Renal cortex interstitium (tissue), 11 donors: ENCODE measurements at regions not wholly inside any gene's neighbourhood (a gene's known extent, or its start where the extent isn't known, plus 50 kb on each side); places are given as distances from the start of the nearest gene placed in this dataset.
"Not testable (repeated sequence)": the region's sequence is repeated elsewhere in the genome, so short reads cannot be mapped to it uniquely, and the experiment has no call there.

Experiments used
- DNase-seq, 11 donors: peaks; one replicate each; pipeline ENCODE4 v3.0.0-alpha.2; 2013; ENCODE audit warnings: low read depth in 9 of 11, low spot score in 4 of 11; ENCODE audit errors: extremely low read depth in 1 of 11

DNA sequence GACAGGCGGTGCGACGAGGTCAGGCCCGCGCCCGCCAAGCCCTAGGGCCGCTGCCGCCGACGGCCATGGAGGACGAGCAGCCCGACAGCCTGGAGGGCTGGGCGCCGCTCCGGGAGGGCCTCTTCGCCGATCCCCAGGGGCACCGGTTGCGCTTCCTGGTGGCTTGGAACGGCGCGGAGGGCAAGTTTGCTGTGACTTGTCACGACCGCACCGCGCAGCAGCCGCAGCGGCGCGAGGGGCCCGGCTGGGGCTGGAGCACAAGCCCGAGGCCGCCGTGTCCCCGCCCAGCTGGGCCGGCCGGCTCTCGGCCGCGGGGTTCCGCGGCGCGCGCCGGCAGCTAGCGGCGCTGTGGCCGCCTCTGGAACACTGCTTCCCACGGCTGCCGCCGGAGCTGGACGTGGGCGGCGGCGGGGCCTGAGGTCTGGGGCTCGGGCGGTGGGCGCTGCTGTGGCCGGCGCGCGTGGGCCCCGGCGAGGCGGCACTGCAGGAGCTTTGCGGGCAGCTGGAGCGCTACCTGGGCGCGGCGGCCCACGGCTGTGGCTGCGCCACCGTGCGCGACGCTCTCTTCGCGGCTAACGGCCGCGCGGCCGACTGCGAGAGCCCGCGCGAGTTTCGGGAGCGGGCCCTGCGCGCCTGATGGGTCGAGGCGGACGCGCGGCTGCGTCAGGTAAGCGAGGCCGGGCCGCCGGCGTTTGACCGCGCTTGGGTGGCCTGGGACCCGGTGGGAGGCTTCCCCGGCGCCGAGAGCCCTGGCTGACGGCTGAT, 122.0 kb upstream of the NIPA1 start:
- DNase-seq = peak in 4 of 11 donors; percentile 8 to 28 (median 22)

- DNase-seq = peak in 2 of 11 donors; percentile 7
These were observed 121.3 kb upstream of the NIPA1 start for GRCh38 chr15:22665059-22665702.

- DNase-seq = not testable (repeated sequence)
These were observed 120.7 kb upstream of the NIPA1 start for GRCh38 chr15:22665711-22666110.

DNA sequence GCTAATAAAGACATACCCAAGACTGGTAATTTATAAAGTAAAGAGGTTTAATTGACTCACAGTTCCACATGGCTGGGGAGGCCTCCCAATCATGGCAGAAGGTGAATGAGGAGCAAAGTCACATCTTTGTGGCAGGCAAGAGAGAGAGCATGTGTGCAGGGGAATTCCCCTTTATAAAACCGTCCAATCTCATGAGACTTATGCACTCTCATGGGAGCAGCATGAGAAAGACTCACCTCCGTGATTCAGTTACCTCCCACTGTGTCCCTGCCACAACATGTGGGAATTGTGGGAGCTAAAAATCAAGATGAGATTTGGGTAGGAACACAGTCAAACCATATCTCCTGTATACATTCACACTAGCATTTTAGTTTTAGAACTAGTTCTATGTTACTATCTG, 101.7 kb upstream of the NIPA1 start:
- DNase-seq = not testable (repeated sequence)

GRCh38 chr15:22699881-22700280, 86.6 kb upstream of the NIPA1 start:
- not testable (repeated sequence) for DNase-seq

GRCh38 chr15:22710831-22711341, 75.6 kb upstream of the NIPA1 start:
- not testable (repeated sequence) for DNase-seq

- DNase-seq = not testable (repeated sequence)
These were observed 72.5 kb upstream of the NIPA1 start for GRCh38 chr15:22713933-22714332.

- DNase-seq = not testable (repeated sequence)
These were observed 71.9 kb upstream of the NIPA1 start for GRCh38 chr15:22714358-22715132.

DNA sequence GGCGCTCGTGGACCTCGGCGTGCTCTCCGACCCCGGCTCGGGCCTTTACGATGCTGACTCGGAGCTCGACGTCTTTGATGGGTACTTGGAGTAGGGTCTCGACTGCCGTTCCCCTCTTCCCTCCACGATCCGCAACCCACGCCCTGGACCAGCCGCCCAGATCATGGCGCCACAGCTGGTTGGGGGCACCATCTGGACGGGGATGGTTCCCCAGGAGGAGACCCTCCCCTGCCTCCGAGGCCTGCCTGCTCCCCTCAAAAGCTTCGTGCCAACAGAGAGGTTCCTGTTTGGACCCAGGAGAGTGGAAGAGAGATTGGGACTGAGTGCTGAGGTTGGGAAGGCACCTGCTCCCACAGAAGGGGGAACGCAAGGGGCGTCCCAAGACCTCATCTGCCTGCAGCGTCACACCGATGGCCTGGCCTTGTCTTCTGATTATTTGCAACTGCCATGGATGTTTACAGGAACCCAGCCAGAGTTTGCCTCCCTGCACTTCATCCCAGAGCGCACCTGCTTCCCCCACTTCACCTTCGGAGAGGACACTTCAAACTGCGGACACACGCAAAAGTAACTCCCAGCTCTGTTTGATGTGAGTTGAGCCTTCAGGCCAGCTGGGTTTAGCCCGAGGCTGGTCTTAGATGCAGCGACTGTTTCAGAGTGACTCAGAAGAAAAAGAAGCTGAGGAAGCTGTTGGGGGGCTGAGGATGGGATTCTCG, 71.2 kb upstream of the NIPA1 start:
- not testable (repeated sequence) for DNase-seq

- DNase-seq = not testable (repeated sequence)
These were observed 66.5 kb upstream of the NIPA1 start for GRCh38 chr15:22719980-22720379.

DNA sequence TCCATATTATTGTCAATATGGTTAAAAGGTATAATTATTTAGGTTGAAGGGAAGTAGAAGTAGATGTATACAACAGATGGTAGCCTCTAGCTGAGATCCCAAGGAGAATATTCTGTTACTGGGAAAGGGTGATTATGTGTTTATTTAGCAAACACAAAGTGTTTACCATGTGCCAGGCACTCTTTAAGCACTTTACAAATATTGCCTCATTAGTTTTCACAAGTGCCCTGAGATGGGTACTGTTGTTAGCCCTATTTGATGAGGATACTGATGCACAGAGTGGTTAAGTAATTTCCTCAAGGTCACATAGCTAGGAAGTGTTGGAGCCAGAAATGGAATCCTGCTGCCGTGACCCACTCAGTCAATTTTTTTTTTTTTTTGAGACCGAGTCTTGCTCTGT, 60.3 kb upstream of the NIPA1 start:
- not testable (repeated sequence) for DNase-seq

GRCh38 chr15:22735067-22735466, 51.4 kb upstream of the NIPA1 start:
- DNase-seq = not testable (repeated sequence)

DNA sequence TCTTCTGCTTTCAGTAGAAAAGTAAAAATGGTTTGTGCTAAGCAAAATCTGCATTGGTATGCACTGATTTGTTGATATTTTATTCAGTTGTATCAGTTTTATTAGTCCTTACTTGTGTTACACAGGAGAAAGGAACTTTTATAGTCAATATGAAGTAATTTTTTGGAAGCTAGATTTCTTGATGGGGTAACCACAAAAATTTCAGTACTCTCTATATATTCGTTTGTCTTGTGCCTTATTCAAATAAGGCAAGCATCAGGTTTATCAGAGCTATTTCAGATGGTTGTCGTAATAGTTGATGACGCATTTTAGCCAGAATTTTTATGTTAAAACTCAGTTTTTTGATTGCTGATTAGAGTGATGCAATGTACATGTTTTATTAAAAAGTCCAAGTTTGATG, 50.7 kb upstream of the NIPA1 start:
- no peak for DNase-seq

GRCh38 chr15:22736200-22736599, 50.2 kb upstream of the NIPA1 start:
- not testable (repeated sequence) for DNase-seq
